DND-41 (cell line): ENCODE measurements at regions not wholly inside any gene's neighbourhood (a gene's known extent, or its start where the extent isn't known, plus 50 kb on each side); places are given as distances from the start of the nearest gene placed in this dataset.

Experiments used
- ATAC-seq: fragments of 200-7000 bp; cut with Tn5 transposase; 3 replicates; pipeline ENCODE4 v1.9.1; 2021; ENCODE audit warnings: low read depth; ENCODE audit not compliant: insufficient read depth
- DNase-seq: peaks from one replicate; pipeline ENCODE4 v3.0.0-alpha.2; 2020
- H2AFZ ChIP-seq: 2 replicates; pipeline ENCODE4 v1.6.0; 2012; ENCODE audit warnings: low read depth, low read length
- H3K27ac ChIP-seq: 2 replicates; pipeline ENCODE4 v1.5.1; 2012; ENCODE audit warnings: low read length, inconsistent platforms
- H3K27me3 ChIP-seq: fragments of 200-600 bp; sonication (generic); 2 replicates; pipeline ENCODE4 v1.6.0; 2012; ENCODE audit warnings: low read length, mild to moderate bottlenecking, inconsistent platforms; ENCODE audit not compliant: insufficient read depth, poor library complexity
- H3K36me3 ChIP-seq: 2 replicates; pipeline ENCODE4 v1.5.1; 2012; ENCODE audit warnings: low read length, inconsistent platforms; ENCODE audit not compliant: insufficient read depth
- H3K4me1 ChIP-seq: 2 replicates; pipeline ENCODE4 v1.5.1; 2012; ENCODE audit warnings: mild to moderate bottlenecking, low read length; ENCODE audit not compliant: insufficient read depth
- H3K4me2 ChIP-seq: 2 replicates; pipeline ENCODE4 v1.6.0; 2012; ENCODE audit warnings: mild to moderate bottlenecking, moderate library complexity, low read length, inconsistent platforms; ENCODE audit not compliant: insufficient read depth
- H3K4me3 ChIP-seq, 2 experiments: fragments of 200-600 bp in 1 of 2; shearing (Covaris generic) in 1 of 2; 2 replicates each; pipeline ENCODE4 v1.5.1; 2012 to 2016; ENCODE audit warnings: inconsistent platforms in 2 of 2, low read length in 2 of 2, mild to moderate bottlenecking in 2 of 2, low read depth in 1 of 2, moderate library complexity in 1 of 2
- H3K79me2 ChIP-seq: 2 replicates; pipeline ENCODE4 v1.6.0; 2012; ENCODE audit warnings: low read length, inconsistent platforms; ENCODE audit not compliant: insufficient read depth
- H3K9ac ChIP-seq: 2 replicates; pipeline ENCODE4 v1.6.0; 2012; ENCODE audit warnings: low read depth, mild to moderate bottlenecking, inconsistent platforms, low read length, moderate library complexity
- H3K9me3 ChIP-seq: 2 replicates; pipeline ENCODE4 v1.5.1; 2012; ENCODE audit warnings: low read length, moderate library complexity, mild to moderate bottlenecking, inconsistent platforms; ENCODE audit not compliant: insufficient read depth, severe bottlenecking
- H4K20me1 ChIP-seq: 2 replicates; pipeline ENCODE4 v1.6.0; 2012; ENCODE audit warnings: low read length; ENCODE audit not compliant: insufficient read depth
- CTCF ChIP-seq: IDR thresholded peaks from 2 replicates; pipeline ENCODE4 v1.5.1; 2012; ENCODE audit warnings: borderline replicate concordance, low read length, moderate library complexity, mild to moderate bottlenecking; ENCODE audit not compliant: poor library complexity, severe bottlenecking; ENCODE audit errors: extremely low read depth
- EZH2 ChIP-seq: IDR thresholded peaks from 3 replicates; pipeline ENCODE4 v1.6.1; 2012; ENCODE audit warnings: borderline replicate concordance, low read depth, mild to moderate bottlenecking, moderate library complexity, low read length, inconsistent platforms; ENCODE audit not compliant: severe bottlenecking

- no peak for TF ChIP-seq CTCF
- no peak for TF ChIP-seq EZH2
- no peak overlapping the region for H3K27ac ChIP-seq
- no peaks in the 10 kb centered on the region for H3K36me3 ChIP-seq
These were observed 806.2 kb downstream of the TBC1D22A start for GRCh38 chr22:47568700-47569099.

GRCh38 chr22:47567126-47568090, 805.0 kb downstream of the TBC1D22A start:
- Histone ChIP-seq H3K36me3 (no peaks in the 10 kb centered on the region), H3K9me3 (no peaks in the 10 kb centered on the region), H3K9ac (no peak overlapping the region), H2AFZ (no peak overlapping the region), H3K4me2 (no peak overlapping the region), H3K4me3 (no peak overlapping the region), H3K79me2 (no peaks in the 10 kb centered on the region), H3K4me1 (no peaks in the 10 kb centered on the region), H3K27ac (no peak overlapping the region), H3K27me3 (no peaks in the 10 kb centered on the region), H4K20me1 (no peaks in the 10 kb centered on the region)
- ATAC-seq, result no peak
- TF ChIP-seq CTCF (no peak), EZH2 (no peak)
- DNase-seq, result no peak

More at GRCh38 chr22:47568700-47569099, 806.2 kb downstream of the TBC1D22A start:
- H2AFZ ChIP-seq, result no peak overlapping the region
- DNase-seq, result no peak
- no peak overlapping the region for H3K4me3 ChIP-seq
- no peaks in the 10 kb centered on the region for H3K27me3 ChIP-seq
- no peaks in the 10 kb centered on the region for H4K20me1 ChIP-seq
- H3K4me2 ChIP-seq, result no peak overlapping the region
- no peak overlapping the region for H3K9ac ChIP-seq
- H3K79me2 ChIP-seq, result no peaks in the 10 kb centered on the region
- H3K4me1 ChIP-seq, result no peaks in the 10 kb centered on the region
- no peak for ATAC-seq
- no peaks in the 10 kb centered on the region for H3K9me3 ChIP-seq

- Histone ChIP-seq H3K27ac (no peak overlapping the region), H3K79me2 (no peaks in the 10 kb centered on the region), H3K27me3 (no peaks in the 10 kb centered on the region), H3K4me1 (no peaks in the 10 kb centered on the region), H3K9ac (no peak overlapping the region), H4K20me1 (no peaks in the 10 kb centered on the region), H3K4me3 (no peak overlapping the region), H3K9me3 (no peaks in the 10 kb centered on the region), H3K4me2 (no peak overlapping the region), H3K36me3 (no peaks in the 10 kb centered on the region), H2AFZ (no peak overlapping the region)
- TF ChIP-seq CTCF (no peak), EZH2 (no peak)
- DNase-seq (no peak), ATAC-seq (no peak)
These were observed 804.0 kb downstream of the TBC1D22A start for GRCh38 chr22:47566491-47566890.
